ENCODE measurements at regions not wholly inside any gene's neighbourhood (a gene's known extent, or its start where the extent isn't known, plus 50 kb on each side); places are given as distances from the start of the nearest gene placed in this dataset.
"Not testable (repeated sequence)": the region's sequence is repeated elsewhere in the genome, so short reads cannot be mapped to it uniquely, and the experiment has no call there.

GRCh38 chr12:105609001-105609400, 278.5 kb downstream of the C12orf75 start:
- H3K9me3 ChIP-seq (ENCODE audit: control extremely low read depth in 1 of 5, control insufficient read depth in 4 of 5, insufficient read depth in 2 of 5, low read depth in 1 of 5, low read length in 4 of 5); H3K27me3 ChIP-seq (replicated peaks in 2 of 5; ENCODE audit: control insufficient read depth in 4 of 5, insufficient read depth in 5 of 5, low read length in 4 of 5); H3K36me3 ChIP-seq (ENCODE audit: control insufficient read depth in 4 of 4, insufficient read depth in 4 of 4, low read length in 3 of 4); POLR2A ChIA-PET; H3K4me3 ChIP-seq (ENCODE audit: control insufficient read depth in 1 of 7, extremely low read depth in 1 of 7, insufficient read depth in 4 of 7, low read depth in 2 of 7, low read length in 6 of 7); DNase-seq; CTCF ChIA-PET; H3K4me1 ChIP-seq (ENCODE audit: control extremely low read depth in 1 of 4, control insufficient read depth in 4 of 4, insufficient read depth in 4 of 4, low read length in 3 of 4); H3K27ac ChIP-seq (ENCODE audit: insufficient read depth in 1 of 2, low read depth in 1 of 2, low read length in 2 of 2, poor library complexity in 1 of 2, severe bottlenecking in 2 of 2): not testable (repeated sequence)
- no CpG with 5 or more reads among the region's 3 CpGs for WGBS (ENCODE audit: insufficient coverage)

DNA sequence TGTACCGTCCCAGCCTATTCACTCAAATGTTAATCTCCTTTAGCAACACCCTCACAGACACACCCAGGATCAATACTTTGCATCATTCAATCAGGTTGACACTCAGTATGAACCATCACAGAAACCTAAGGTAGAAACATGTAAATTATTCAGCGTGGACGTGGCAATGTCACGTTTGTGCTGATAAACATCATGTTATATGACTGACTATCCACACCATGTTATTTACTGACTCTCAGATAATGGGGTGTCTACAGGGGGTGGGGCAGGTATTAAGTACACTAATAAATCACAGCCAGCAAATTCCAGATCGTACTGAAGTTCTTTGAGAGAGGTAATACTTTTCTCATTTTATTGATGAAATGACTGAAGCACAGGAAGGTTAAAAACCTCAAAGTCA, 280.0 kb downstream of the C12orf75 start:
- peaks cover 0 to 2% (median 0%) of the 10 kb centered on the region in 5 experiments for H3K9me3 ChIP-seq (ENCODE audit: control extremely low read depth in 1 of 5, control insufficient read depth in 4 of 5, insufficient read depth in 2 of 5, low read depth in 1 of 5, low read length in 4 of 5)
- H3K27me3 ChIP-seq (replicated peaks in 2 of 5; ENCODE audit: control insufficient read depth in 4 of 5, insufficient read depth in 5 of 5, low read length in 4 of 5): no peaks in the 10 kb centered on the region
- no peaks in the 10 kb centered on the region for H3K36me3 ChIP-seq (ENCODE audit: control insufficient read depth in 4 of 4, insufficient read depth in 4 of 4, low read length in 3 of 4)
- no peak overlapping the region for H3K4me3 ChIP-seq (ENCODE audit: control insufficient read depth in 1 of 7, extremely low read depth in 1 of 7, insufficient read depth in 4 of 7, low read depth in 2 of 7, low read length in 6 of 7)
- no peak overlapping the region for H3K27ac ChIP-seq (ENCODE audit: insufficient read depth in 1 of 2, low read depth in 1 of 2, low read length in 2 of 2, poor library complexity in 1 of 2, severe bottlenecking in 2 of 2)
- 90% methylated on average over 1 of the region's 5 CpGs for WGBS (ENCODE audit: insufficient coverage)
- ChIA-PET POLR2A (no interaction called here), CTCF (no interaction called here)
- no peaks in the 10 kb centered on the region for H3K4me1 ChIP-seq (ENCODE audit: control extremely low read depth in 1 of 4, control insufficient read depth in 4 of 4, insufficient read depth in 4 of 4, low read length in 3 of 4)
- no peak for DNase-seq

- no peaks in the 10 kb centered on the region for H3K9me3 ChIP-seq (ENCODE audit: control extremely low read depth in 1 of 5, control insufficient read depth in 4 of 5, insufficient read depth in 2 of 5, low read depth in 1 of 5, low read length in 4 of 5)
- H3K27me3 ChIP-seq (replicated peaks in 2 of 5; ENCODE audit: control insufficient read depth in 4 of 5, insufficient read depth in 5 of 5, low read length in 4 of 5): no peaks in the 10 kb centered on the region
- H3K4me1 ChIP-seq (ENCODE audit: control extremely low read depth in 1 of 4, control insufficient read depth in 4 of 4, insufficient read depth in 4 of 4, low read length in 3 of 4): no peaks in the 10 kb centered on the region
- no peak overlapping the region for H3K4me3 ChIP-seq (ENCODE audit: control insufficient read depth in 1 of 7, extremely low read depth in 1 of 7, insufficient read depth in 4 of 7, low read depth in 2 of 7, low read length in 6 of 7)
- DNase-seq: no peak
- 83% methylated on average over 2 of the region's 3 CpGs for WGBS (ENCODE audit: insufficient coverage)
- CTCF ChIA-PET: interaction anchor here (0.7 kb wide), 1 partner anchor 95 kb away, joined by 3 read pairs; no protein-coding TSS in a partner anchor
- POLR2A ChIA-PET: no interaction called here
- H3K27ac ChIP-seq (ENCODE audit: insufficient read depth in 1 of 2, low read depth in 1 of 2, low read length in 2 of 2, poor library complexity in 1 of 2, severe bottlenecking in 2 of 2): no peak overlapping the region
- no peaks in the 10 kb centered on the region for H3K36me3 ChIP-seq (ENCODE audit: control insufficient read depth in 4 of 4, insufficient read depth in 4 of 4, low read length in 3 of 4)
Observed at GRCh38 chr12:105611340-105611739, 280.8 kb downstream of the C12orf75 start.

DNA sequence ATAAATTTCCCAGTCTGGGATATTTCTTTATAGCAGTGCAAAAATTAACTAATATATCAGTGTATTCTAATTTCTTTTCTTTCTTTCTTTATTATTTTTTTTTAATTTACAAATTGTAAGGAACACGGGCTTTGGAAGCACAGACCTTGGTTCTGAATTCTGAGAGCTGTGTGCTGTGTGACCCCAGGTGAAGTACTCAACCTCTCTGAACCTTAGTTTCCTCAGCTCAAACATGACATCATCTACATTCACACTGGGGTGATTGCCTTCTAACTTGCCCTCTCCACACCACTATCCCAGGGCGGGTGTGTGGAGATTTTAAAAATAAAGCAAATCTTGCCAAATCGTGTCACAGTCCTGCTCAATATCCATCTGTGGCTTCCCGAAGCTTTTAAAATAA, 282.8 kb downstream of the C12orf75 start:
- H3K27ac ChIP-seq (ENCODE audit: insufficient read depth in 1 of 2, low read depth in 1 of 2, low read length in 2 of 2, poor library complexity in 1 of 2, severe bottlenecking in 2 of 2): no peak overlapping the region
- no peaks in the 10 kb centered on the region for H3K27me3 ChIP-seq (replicated peaks in 2 of 5; ENCODE audit: control insufficient read depth in 4 of 5, insufficient read depth in 5 of 5, low read length in 4 of 5)
- POLR2A ChIA-PET: no interaction called here
- DNase-seq: no peak
- H3K4me1 ChIP-seq (ENCODE audit: control extremely low read depth in 1 of 4, control insufficient read depth in 4 of 4, insufficient read depth in 4 of 4, low read length in 3 of 4): no peaks in the 10 kb centered on the region
- no peaks in the 10 kb centered on the region for H3K9me3 ChIP-seq (ENCODE audit: control extremely low read depth in 1 of 5, control insufficient read depth in 4 of 5, insufficient read depth in 2 of 5, low read depth in 1 of 5, low read length in 4 of 5)
- CTCF ChIA-PET: no interaction called here
- 87% methylated on average over 4 of the region's 4 CpGs for WGBS (ENCODE audit: insufficient coverage)
- no peak overlapping the region for H3K4me3 ChIP-seq (ENCODE audit: control insufficient read depth in 1 of 7, extremely low read depth in 1 of 7, insufficient read depth in 4 of 7, low read depth in 2 of 7, low read length in 6 of 7)
- H3K36me3 ChIP-seq (ENCODE audit: control insufficient read depth in 4 of 4, insufficient read depth in 4 of 4, low read length in 3 of 4): no peaks in the 10 kb centered on the region

DNA sequence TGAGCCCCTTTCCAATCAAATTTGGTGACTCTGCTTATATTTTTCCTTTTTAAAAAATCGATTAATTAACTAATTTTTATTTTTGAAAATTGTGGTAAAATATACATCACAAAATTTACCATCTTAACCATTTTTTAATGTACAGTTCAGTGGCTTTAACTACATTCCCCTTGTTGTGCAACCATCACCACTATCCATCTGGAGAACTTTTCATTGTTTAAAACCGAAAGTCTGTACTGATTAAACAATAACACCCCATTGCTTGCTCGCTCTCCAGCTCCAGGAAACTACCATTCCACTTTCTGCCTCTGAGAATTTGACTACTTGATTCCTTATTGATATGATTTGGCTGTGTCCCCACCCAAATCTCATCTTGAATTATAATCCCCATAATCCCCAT, 283.4 kb downstream of the C12orf75 start:
- no peaks in the 10 kb centered on the region for H3K4me1 ChIP-seq (ENCODE audit: control extremely low read depth in 1 of 4, control insufficient read depth in 4 of 4, insufficient read depth in 4 of 4, low read length in 3 of 4)
- 100% methylated on average over 2 of the region's 3 CpGs for WGBS (ENCODE audit: insufficient coverage)
- no peaks in the 10 kb centered on the region for H3K27me3 ChIP-seq (replicated peaks in 2 of 5; ENCODE audit: control insufficient read depth in 4 of 5, insufficient read depth in 5 of 5, low read length in 4 of 5)
- H3K4me3 ChIP-seq (ENCODE audit: control insufficient read depth in 1 of 7, extremely low read depth in 1 of 7, insufficient read depth in 4 of 7, low read depth in 2 of 7, low read length in 6 of 7): no peak overlapping the region
- POLR2A ChIA-PET: no interaction called here
- H3K9me3 ChIP-seq (ENCODE audit: control extremely low read depth in 1 of 5, control insufficient read depth in 4 of 5, insufficient read depth in 2 of 5, low read depth in 1 of 5, low read length in 4 of 5): no peaks in the 10 kb centered on the region
- DNase-seq: no peak
- no peak overlapping the region for H3K27ac ChIP-seq (ENCODE audit: insufficient read depth in 1 of 2, low read depth in 1 of 2, low read length in 2 of 2, poor library complexity in 1 of 2, severe bottlenecking in 2 of 2)
- CTCF ChIA-PET: no interaction called here
- H3K36me3 ChIP-seq (ENCODE audit: control insufficient read depth in 4 of 4, insufficient read depth in 4 of 4, low read length in 3 of 4): no peaks in the 10 kb centered on the region

- POLR2A ChIA-PET: no interaction called here
Observed at GRCh38 chr12:105616971-105617540, 286.6 kb downstream of the C12orf75 start.

DNA sequence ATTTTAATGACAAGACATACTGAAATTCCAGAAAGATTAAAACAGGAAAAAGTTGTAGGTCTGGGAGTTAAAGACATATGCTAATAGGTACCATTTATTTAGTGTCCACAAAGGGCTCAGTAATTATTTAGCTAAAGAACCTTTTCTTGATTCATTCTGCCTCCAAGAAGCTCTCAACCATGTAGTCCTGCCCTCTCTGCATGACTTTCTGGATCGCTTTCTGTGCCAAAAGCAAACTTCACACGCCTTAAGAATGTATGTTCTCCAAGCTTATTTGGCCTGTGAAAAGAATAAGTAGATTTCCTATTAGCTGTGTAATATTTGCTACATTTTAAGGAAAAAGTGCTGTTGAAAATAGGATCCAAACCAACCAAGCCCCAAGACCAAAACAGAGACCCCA, 291.7 kb downstream of the C12orf75 start:
- H3K4me3 ChIP-seq (ENCODE audit: control insufficient read depth in 1 of 7, extremely low read depth in 1 of 7, insufficient read depth in 4 of 7, low read depth in 2 of 7, low read length in 6 of 7): no peak overlapping the region
- H3K4me1 ChIP-seq (ENCODE audit: control extremely low read depth in 1 of 4, control insufficient read depth in 4 of 4, insufficient read depth in 4 of 4, low read length in 3 of 4): no peaks in the 10 kb centered on the region
- no peaks in the 10 kb centered on the region for H3K9me3 ChIP-seq (ENCODE audit: control extremely low read depth in 1 of 5, control insufficient read depth in 4 of 5, insufficient read depth in 2 of 5, low read depth in 1 of 5, low read length in 4 of 5)
- H3K36me3 ChIP-seq (ENCODE audit: control insufficient read depth in 4 of 4, insufficient read depth in 4 of 4, low read length in 3 of 4): no peaks in the 10 kb centered on the region
- ChIA-PET CTCF (no interaction called here), POLR2A (no interaction called here)
- no peak overlapping the region for H3K27ac ChIP-seq (ENCODE audit: insufficient read depth in 1 of 2, low read depth in 1 of 2, low read length in 2 of 2, poor library complexity in 1 of 2, severe bottlenecking in 2 of 2)
- H3K27me3 ChIP-seq (replicated peaks in 2 of 5; ENCODE audit: control insufficient read depth in 4 of 5, insufficient read depth in 5 of 5, low read length in 4 of 5): peaks cover 0 to 2% (median 0%) of the 10 kb centered on the region in 5 experiments
- DNase-seq: no peak
- WGBS (ENCODE audit: insufficient coverage): 100% methylated on average over 2 of the region's 2 CpGs

More at GRCh38 chr12:105616971-105617540, 286.6 kb downstream of the C12orf75 start:
- Histone ChIP-seq H3K36me3 (ENCODE audit: control insufficient read depth in 4 of 4, insufficient read depth in 4 of 4, low read length in 3 of 4) (no peaks in the 10 kb centered on the region), H3K4me3 (ENCODE audit: control insufficient read depth in 1 of 7, extremely low read depth in 1 of 7, insufficient read depth in 4 of 7, low read depth in 2 of 7, low read length in 6 of 7) (no peak overlapping the region), H3K4me1 (ENCODE audit: control extremely low read depth in 1 of 4, control insufficient read depth in 4 of 4, insufficient read depth in 4 of 4, low read length in 3 of 4) (no peaks in the 10 kb centered on the region), H3K9me3 (ENCODE audit: control extremely low read depth in 1 of 5, control insufficient read depth in 4 of 5, insufficient read depth in 2 of 5, low read depth in 1 of 5, low read length in 4 of 5) (no peaks in the 10 kb centered on the region), H3K27ac (ENCODE audit: insufficient read depth in 1 of 2, low read depth in 1 of 2, low read length in 2 of 2, poor library complexity in 1 of 2, severe bottlenecking in 2 of 2) (no peak overlapping the region), H3K27me3 (replicated peaks in 2 of 5; ENCODE audit: control insufficient read depth in 4 of 5, insufficient read depth in 5 of 5, low read length in 4 of 5) (peaks cover 0 to 2% (median 0%) of the 10 kb centered on the region in 5 experiments)
- CTCF ChIA-PET: no interaction called here
- no peak for DNase-seq
- 87% methylated on average over 7 of the region's 7 CpGs for WGBS (ENCODE audit: insufficient coverage)
